GM21576 (cell line): ENCODE measurements at regions not wholly inside any gene's neighbourhood (a gene's known extent, or its start where the extent isn't known, plus 50 kb on each side); places are given as distances from the start of the nearest gene placed in this dataset.
"Not testable (repeated sequence)": the region's sequence is repeated elsewhere in the genome, so short reads cannot be mapped to it uniquely, and the experiment has no call there.

Source experiments
- ATAC-seq: cut with Tn5 transposase; IDR thresholded peaks from one replicate; pipeline ENCODE4 v1.9.1; 2021; ENCODE audit warnings: mild to moderate bottlenecking, moderate library complexity; ENCODE audit not compliant: unreplicated experiment

DNA sequence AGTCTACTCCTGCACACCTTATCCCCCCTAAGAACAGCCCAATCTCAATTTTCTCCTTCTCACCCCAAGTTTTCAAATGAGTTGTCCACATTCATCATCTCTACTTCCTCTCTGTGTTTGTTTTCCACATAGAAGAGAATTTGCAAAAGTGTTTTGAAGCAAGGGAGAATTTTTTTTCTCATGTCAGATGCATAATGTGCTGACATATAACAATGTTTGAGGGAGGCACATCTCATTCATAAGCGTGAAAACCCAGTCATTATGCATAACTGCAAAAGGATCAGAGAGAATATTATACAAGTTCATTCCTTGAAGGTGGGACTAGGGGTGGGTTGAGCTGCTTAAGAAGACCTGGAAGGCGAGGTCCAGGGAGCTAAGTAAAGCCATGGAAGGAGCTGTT lies 80.8 kb upstream of the SLC1A4 start:
- ATAC-seq = no peak

DNA sequence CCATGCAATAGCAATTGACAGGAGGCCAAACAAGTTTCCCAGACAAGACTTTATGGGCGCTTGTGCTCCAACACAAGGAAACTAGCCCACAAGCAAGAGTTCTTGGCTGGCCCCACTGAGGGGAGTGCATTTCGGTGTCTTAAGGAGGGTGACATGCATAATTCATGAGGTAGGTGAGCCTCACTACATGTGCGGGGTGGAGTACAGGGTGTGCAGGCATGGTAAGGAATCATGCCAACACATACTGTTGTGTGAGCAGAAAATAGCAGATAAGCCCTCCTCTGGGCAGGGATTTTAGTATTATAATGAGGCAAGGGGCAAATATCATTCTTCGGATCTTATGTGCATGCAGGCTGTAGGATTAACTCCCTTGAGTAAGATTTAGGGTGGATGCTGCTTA lies 78.7 kb upstream of the SLC1A4 start:
- ATAC-seq = no peak

DNA sequence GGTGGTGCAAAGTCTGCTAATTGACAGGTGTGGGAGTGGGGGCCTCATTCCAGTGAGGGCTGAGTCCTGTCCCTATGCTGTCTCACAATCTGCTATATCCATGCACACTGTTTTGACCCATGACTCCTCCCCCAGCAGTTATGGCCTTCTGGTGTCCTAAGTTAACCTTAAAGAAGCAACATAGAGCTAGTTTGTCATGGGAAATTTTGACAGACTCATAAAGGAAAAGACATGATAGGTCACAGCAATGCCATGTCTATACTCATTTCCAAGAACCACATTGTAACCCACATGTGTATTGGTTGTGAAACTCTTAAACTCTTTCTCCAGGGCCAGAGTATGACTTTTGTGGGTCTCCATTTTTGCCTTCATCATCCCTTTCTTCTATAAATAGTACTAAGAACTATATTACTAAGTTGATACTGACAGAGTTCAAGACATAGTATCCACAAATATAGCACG lies 78.2 kb upstream of the SLC1A4 start:
- ATAC-seq = no peak

DNA sequence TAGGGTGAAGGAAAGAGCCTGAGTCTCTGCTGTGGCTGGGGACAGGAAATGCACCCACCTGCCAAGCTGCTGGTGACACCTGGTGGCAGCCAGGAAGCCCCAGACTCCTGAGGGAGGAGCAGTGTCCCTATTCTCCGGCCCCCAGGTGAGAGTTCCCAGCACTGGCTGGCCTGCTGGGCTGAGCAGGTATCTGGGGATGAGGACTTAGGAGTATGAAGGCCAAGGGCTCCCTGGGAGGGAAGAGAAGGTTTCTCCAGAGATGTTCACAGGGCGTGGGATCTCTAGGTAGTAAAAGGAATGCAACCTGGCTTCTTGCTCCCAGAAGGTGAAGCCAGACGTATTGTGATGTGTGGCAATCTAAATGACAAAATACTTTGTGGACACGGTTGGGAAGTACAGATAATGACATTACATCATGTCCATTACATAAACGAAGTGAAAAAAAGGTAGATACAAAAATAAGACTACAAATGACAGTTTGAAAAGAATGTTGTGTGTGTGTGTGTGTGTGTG lies 75.8 kb upstream of the SLC1A4 start:
- ATAC-seq = no peak

DNA sequence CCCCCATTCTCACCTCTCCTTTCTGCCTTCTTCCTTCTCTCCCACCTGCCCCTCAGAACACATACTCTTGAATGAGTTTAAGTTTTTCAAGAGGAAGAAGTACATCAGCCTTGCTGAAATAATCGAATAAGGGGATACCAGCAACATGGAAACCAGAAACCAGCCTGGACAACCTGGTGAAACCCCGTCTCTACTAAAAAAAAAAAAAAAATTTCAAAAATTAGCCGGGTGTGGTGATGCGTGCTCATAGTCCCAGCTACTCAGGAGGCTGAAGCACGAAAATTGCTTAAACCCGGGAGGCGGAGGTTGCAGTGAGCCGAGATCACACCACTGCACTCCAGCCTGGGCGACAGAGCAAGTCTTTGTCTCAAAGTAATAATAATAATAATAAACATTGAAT lies 75.0 kb upstream of the SLC1A4 start:
- no peak for ATAC-seq

- ATAC-seq = peak; percentile 54
Measured at GRCh38 chr2:64914735-64915509, 74.3 kb upstream of the SLC1A4 start.

DNA sequence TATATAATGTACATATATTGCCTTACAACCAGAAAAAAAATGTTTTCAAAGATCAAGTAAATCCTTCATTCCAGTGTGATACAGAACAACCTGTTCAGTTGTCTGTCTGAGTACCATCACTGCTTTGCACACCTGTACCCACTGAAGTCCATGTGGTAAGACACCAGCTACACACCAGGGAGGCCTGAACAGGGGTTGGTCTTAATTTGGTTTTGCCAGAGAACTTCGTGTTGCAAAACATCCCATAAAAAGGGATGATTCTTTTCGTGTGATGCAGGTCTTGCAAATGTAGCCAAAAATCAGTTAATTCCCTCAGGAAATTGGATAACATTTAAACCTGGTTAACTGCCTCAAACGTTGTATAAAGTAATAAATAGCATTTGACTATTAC lies 73.7 kb upstream of the SLC1A4 start:
- peak; percentile 2 for ATAC-seq

DNA sequence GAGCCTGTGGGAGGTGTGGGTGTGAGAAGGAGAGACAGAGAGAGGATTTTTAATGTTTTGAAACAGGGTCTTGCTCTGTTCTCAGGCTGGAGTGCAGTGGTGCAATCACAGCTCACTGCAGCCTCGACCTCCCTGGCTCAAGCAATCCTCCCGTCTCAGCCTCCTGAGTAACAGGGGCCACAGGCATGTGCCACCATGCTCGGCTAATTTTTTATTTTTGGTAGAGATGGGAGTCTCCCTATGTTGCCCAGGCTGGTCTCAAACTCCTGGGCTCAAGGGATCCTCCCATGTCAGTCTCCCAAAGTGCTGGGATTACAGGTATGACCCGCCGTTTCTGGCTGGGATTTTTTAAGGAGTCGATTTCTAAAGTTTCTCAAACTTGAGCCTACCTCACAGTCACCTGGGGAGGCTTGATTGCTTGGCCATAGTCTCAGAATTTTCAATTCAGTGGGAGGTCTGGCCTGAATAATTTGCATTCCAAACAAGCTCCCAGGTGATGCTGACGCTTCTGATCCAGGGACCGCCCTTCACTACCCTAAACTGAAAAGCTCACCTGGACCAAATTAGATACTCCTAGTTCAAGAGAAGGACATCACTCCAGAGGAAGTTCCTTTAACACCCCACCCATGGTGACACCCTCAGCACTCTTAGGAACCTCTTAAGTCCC lies 70.8 kb upstream of the SLC1A4 start:
- no peak for ATAC-seq

GRCh38 chr2:64919261-64919660 lies 69.9 kb upstream of the SLC1A4 start:
- ATAC-seq = no peak

DNA sequence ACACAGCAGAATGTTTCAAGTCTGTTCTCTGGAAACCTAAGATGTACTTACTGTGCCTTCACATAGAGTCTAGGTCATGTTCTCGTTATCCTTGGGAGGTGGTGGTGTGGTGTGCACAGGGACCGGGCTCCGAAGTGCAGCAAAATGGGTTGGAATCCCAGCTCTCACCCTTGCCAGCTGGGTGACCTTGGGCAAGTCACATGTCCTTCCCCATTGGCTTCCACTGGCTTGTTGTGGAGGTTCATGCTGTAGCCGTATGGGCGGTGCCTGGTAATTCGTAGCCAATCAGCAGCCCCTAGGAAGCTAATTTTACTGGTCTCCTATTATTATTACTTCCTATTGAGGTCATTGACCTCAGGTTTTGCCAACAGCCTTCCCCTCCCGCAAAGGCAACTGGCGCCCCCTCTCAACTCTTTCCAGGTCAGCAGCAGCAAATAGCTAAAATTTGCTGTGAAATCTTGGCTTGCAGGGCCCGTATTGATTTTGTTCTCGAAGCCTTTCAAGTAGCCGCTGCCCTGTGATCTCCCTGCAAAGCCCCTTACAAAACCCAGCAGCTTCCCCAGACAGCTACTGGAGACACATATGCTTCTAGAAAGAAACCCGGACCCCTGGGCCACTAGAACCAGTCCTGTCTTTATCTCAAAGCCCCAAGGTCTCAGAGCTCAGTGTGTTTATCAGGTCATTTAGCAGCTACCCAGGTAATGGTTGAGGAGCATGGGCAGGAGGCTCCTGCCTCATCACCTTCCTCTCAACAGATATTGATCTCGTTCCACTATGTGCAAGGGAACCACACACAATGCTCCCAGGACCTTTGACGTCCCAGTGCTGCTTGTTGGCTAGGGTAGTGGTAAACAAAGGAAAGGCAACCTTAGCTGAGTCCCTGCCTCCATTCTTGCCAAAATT lies 66.5 kb upstream of the SLC1A4 start:
- no peak for ATAC-seq

DNA sequence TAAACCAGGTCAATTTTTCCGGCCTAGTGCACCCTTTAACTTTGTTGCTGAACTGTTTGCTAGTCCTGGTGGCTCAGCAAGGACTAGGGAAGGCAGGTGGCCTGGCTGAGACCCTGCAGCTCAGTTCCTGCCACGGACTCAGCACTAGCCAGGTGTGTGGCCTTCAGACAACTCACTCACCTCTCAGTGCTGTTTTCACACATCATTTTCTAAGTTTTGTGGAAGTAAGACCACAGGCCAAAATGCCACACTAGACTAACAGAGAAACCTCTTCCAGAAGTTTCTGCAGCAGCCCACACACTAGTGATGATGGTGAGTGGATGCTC lies 65.9 kb upstream of the SLC1A4 start:
- no peak for ATAC-seq

GRCh38 chr2:64924170-64924934 lies 64.8 kb upstream of the SLC1A4 start:
- no peak for ATAC-seq

GRCh38 chr2:64925930-64926722 lies 63.1 kb upstream of the SLC1A4 start:
- ATAC-seq = not testable (repeated sequence)

GRCh38 chr2:64928813-64929212 lies 60.4 kb upstream of the SLC1A4 start:
- no peak for ATAC-seq

DNA sequence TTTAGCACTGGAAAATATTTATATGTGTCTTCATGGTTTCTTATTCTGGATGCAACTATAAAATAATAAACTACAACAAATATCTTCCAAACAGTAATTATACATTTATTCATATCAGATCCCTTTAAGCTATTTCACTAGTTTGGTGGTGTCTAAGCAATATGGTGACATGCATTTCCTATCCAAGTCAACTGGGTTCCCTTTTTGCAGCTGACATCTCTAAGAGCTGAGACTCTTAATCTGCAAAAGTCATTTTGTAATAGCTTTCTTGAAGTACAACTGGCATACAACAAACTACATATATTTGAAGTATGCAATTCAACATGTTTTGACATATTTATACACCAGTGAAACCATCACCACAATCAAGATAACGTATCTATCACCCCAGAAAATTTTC lies 59.9 kb upstream of the SLC1A4 start:
- ATAC-seq = no peak

- no peak for ATAC-seq
Measured at GRCh38 chr2:64930258-64930671, 58.9 kb upstream of the SLC1A4 start.

DNA sequence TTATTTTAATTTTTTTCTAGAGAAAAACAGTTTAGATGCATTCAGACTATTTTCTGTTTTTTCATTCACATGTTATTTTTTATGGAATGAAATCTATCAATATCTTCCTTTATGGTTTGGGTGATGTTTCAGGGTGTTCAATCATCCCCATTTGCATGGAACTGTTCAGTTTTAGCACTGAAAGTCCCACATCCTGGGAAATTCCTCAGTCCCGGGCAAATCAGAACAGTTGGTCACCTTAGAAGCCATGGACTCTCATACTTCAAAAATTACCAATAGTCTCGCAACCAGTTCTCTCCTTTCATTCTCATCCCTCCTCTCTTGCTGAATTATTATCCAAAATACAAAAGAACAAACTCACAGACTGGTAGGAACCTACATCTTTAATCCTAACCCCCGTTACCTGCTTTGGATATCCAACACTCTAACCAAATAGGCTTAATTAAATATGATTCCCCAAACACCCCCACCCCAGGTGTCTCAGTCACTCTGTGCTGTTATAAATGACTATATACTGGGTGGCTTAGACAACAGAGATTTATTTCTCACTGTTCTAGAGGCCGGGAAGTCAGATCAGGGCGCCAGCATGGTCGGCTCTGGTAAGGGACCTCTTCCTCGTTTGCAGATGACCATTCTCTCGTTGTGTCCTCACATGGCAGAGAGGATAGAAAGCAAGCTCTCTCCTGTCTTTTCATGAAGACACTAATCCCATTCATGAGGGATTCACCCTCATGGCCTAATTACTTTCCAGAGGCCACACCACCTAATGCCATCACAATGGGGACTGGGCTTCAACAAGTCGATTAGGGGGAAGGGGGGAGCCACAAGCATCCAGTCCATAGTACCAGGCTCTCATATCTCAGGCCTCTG lies 57.7 kb upstream of the SLC1A4 start:
- no peak for ATAC-seq

GRCh38 chr2:64932116-64932370 lies 57.2 kb upstream of the SLC1A4 start:
- no peak for ATAC-seq
